ENCODE measurements at regions not wholly inside any gene's neighbourhood (a gene's known extent, or its start where the extent isn't known, plus 50 kb on each side); places are given as distances from the start of the nearest gene placed in this dataset.

DNA sequence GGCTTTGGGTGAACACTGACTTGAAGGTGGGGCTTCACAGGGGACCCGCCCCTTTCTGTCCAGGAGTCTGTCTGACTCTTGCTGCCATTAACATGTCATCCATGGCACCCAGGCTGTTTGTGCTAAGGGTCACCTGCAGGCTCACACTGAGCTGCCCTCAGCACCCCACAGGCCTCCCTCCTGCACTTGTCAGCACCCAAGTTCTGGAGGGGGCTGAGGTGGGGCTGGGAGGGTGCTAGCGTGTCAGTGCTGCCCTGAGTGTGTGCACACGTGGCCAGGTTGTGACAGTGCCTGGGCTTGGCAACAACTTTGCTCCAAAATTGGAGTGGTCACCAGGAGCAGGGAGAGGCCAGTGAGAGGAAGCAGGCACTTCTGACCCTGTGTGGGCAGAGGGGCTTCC is 963.2 kb downstream of the TRHDE start:
- H2BK5ac ChIP-seq (ENCODE audit: low read depth, low read length): no peak overlapping the region
- H3K79me2 ChIP-seq (ENCODE audit: control insufficient read depth in 1 of 2, insufficient read depth in 2 of 2, low read length in 2 of 2): no peaks in the 10 kb centered on the region
- no peak overlapping the region for H3K23ac ChIP-seq (ENCODE audit: insufficient read length)
- no peak overlapping the region for H3K4ac ChIP-seq (replicated peaks; ENCODE audit: insufficient read length, low read depth, low read length)
- 100% methylated on average over 3 of the region's 3 CpGs; no CpG with 5 or more reads in 1 of the 2 experiments for WGBS, 2 experiments (ENCODE audit: extremely low coverage in 1 of 2, insufficient coverage in 1 of 2, insufficient read length in 1 of 2, insufficient replicate concordance in 2 of 2, low coverage in 1 of 2, low lambda C conversion rate in 2 of 2, missing lambda C conversion rate in 1 of 2)
- H4K8ac ChIP-seq (ENCODE audit: extremely low read depth, insufficient read depth, low read length): peak overlapping the region; percentile 45; the same call in 1 of the 2 replicates
- CTCF ChIA-PET (ENCODE audit: partially characterized antibody): interaction anchor here (0.6 kb wide), 1 partner anchor 781 kb away, joined by 3 read pairs; no protein-coding TSS in a partner anchor
- no peak overlapping the region for H3K56ac ChIP-seq (replicated peaks; ENCODE audit: insufficient read length, low read depth, low read length)
- H2AK5ac ChIP-seq (ENCODE audit: low read depth, low read length): no peak overlapping the region
- POLR2A ChIA-PET (ENCODE audit: partially characterized antibody): no interaction called here
- H3K4me3 ChIP-seq (ENCODE audit: extremely low read depth in 1 of 4, insufficient read depth in 2 of 4, low read depth in 3 of 4, low read length in 4 of 4): no peak overlapping the region
- no peak overlapping the region for H2BK15ac ChIP-seq (ENCODE audit: low read length)
- FAIRE-seq (no peak), DNase-seq (ENCODE audit: low read depth in 1 of 2, low spot score in 2 of 2) (no peak)
- H2AFZ ChIP-seq (ENCODE audit: low read length): no peak overlapping the region
- H2BK12ac ChIP-seq (ENCODE audit: low read depth, low read length): no peak overlapping the region
- H3K27ac ChIP-seq (ENCODE audit: low read depth, low read length): no peak overlapping the region
- no peak overlapping the region for H3K4me2 ChIP-seq (ENCODE audit: insufficient read depth in 1 of 2, low read depth in 2 of 2, low read length in 2 of 2)
- no peak overlapping the region for H4K91ac ChIP-seq (replicated peaks; ENCODE audit: insufficient read length, low read length)
- H4K5ac ChIP-seq (ENCODE audit: insufficient read length, low read depth, low read length): no peak overlapping the region
- no peaks in the 10 kb centered on the region for H3K27me3 ChIP-seq (replicated peaks in 1 of 4; ENCODE audit: control insufficient read depth in 3 of 4, extremely low read depth in 1 of 4, insufficient read depth in 3 of 4, low read length in 3 of 4)
- peaks cover 3 to 10% of the 10 kb centered on the region in 2 experiments; a peak in 2 of 4 replicates for H3K9me3 ChIP-seq (ENCODE audit: insufficient read depth in 2 of 2, low read depth in 1 of 2, low read length in 1 of 2)
- no peaks in the 10 kb centered on the region for H3K79me1 ChIP-seq (ENCODE audit: low read depth, low read length)
- H3K18ac ChIP-seq (ENCODE audit: extremely low read depth, low read length): no peak overlapping the region; the same call in 1 of the 2 replicates
- H3K23me2 ChIP-seq (ENCODE audit: low read depth, low read length): no peaks in the 10 kb centered on the region
- no peak overlapping the region for H2BK20ac ChIP-seq (ENCODE audit: low read length)
- H2BK120ac ChIP-seq (replicated peaks; ENCODE audit: low read depth, low read length): no peak overlapping the region
- no peaks in the 10 kb centered on the region for H3K4me1 ChIP-seq (replicated peaks in 1 of 4; ENCODE audit: control insufficient read depth in 3 of 4, insufficient read depth in 4 of 4, low read length in 3 of 4)
- H4K20me1 ChIP-seq (replicated peaks in 1 of 2; ENCODE audit: control insufficient read depth in 1 of 2, insufficient read depth in 2 of 2, low read length in 2 of 2): no peaks in the 10 kb centered on the region
- TF ChIP-seq, protein P1, sequence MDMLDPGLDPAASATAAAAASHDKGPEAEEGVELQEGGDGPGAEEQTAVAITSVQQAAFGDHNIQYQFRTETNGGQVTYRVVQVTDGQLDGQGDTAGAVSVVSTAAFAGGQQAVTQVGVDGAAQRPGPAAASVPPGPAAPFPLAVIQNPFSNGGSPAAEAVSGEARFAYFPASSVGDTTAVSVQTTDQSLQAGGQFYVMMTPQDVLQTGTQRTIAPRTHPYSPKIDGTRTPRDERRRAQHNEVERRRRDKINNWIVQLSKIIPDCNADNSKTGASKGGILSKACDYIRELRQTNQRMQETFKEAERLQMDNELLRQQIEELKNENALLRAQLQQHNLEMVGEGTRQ (IDR thresholded peaks at IDR 0.05; ENCODE audit: low read length): no peak
- TF ChIP-seq TBP (IDR thresholded peaks at IDR 0.05; ENCODE audit: low read depth, low read length): no peak
- no peak for TF ChIP-seq GABPA (IDR thresholded peaks at IDR 0.05; ENCODE audit: borderline replicate concordance, insufficient read depth, low read length)
- no peak for TF ChIP-seq POU5F1 (IDR thresholded peaks at IDR 0.05; ENCODE audit: low read depth, low read length)
- TF ChIP-seq, protein P2, sequence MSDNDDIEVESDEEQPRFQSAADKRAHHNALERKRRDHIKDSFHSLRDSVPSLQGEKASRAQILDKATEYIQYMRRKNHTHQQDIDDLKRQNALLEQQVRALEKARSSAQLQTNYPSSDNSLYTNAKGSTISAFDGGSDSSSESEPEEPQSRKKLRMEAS (IDR thresholded peaks at IDR 0.05): no peak
- no peak for TF ChIP-seq SIRT6 (IDR thresholded peaks at IDR 0.05; ENCODE audit: low read length)
- TF ChIP-seq RFX5 (IDR thresholded peaks at IDR 0.05; ENCODE audit: borderline replicate concordance, low read depth, low read length): no peak
- H3K9ac ChIP-seq (replicated peaks in 1 of 4; ENCODE audit: extremely low read depth in 1 of 4, low read depth in 3 of 4, low read length in 3 of 4): no peak overlapping the region
- no peak overlapping the region for H3K14ac ChIP-seq (ENCODE audit: insufficient read length)
- H3K36me3 ChIP-seq (ENCODE audit: control insufficient read depth in 2 of 4, insufficient read depth in 4 of 4, low read length in 3 of 4): no peaks in the 10 kb centered on the region

Measured in H1 (cell line).